ENCODE measurements at regions not wholly inside any gene's neighbourhood (a gene's known extent, or its start where the extent isn't known, plus 50 kb on each side); places are given as distances from the start of the nearest gene placed in this dataset.
"Not testable (repeated sequence)": the region's sequence is repeated elsewhere in the genome, so short reads cannot be mapped to it uniquely, and the experiment has no call there.

DNA sequence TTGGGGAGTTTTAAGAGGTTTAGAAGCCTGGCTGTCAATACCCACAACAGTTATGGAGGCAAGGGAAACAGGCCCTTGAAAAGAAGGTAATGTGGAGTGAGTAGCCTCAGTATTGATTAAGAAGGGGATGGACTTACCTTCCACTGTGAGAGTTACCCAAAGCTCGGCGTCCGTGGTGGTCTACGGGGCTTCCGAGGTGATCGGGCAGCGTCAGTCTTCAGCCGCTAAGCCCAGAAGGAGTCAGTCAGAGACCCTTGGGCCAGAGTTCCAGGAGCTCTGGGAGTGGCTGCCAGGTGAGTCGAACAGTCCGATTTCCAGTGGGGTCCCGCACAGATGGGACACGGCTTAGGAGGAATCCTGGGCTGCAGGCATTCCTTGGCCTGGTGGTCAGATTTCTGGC is 379.0 kb downstream of the BCKDHB start:
- WGBS, 2 experiments: 95 to 97% methylated on average over 12 of the region's 12 CpGs
- H3K27me3 ChIP-seq (ENCODE audit: control insufficient read depth, insufficient read depth, low read length, poor library complexity, severe bottlenecking); H3K4me3 ChIP-seq (ENCODE audit: insufficient read depth, low read depth, low read length); H3K4me1 ChIP-seq (ENCODE audit: control insufficient read depth, insufficient read depth, low read length); H3K36me3 ChIP-seq (ENCODE audit: control insufficient read depth, insufficient read depth, low read length); H3K9me3 ChIP-seq (ENCODE audit: control insufficient read depth, low read length); H3K27ac ChIP-seq (ENCODE audit: insufficient read depth, low read depth, low read length, poor library complexity, severe bottlenecking): not testable (repeated sequence)

DNA sequence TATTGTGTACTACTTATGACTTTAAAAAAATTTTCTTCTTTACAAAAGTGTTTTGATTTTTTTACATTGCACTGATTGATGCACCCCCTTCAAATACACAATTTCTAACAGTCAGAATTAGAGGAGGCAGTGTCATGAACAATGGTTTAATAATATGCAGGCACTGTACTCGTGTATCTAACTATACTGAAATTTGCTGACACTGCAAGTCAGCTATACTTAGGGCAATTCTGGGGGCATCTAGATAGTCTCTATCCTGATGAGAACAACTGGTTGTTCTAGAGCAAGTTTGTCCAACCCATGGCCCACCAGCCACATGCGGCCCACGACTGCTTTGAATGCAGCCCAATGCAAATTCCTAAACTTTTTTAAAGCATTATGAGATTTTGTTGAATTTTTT is 375.6 kb downstream of the BCKDHB start:
- WGBS, 2 experiments: 98% methylated on average over 3 of the region's 3 CpGs

DNA sequence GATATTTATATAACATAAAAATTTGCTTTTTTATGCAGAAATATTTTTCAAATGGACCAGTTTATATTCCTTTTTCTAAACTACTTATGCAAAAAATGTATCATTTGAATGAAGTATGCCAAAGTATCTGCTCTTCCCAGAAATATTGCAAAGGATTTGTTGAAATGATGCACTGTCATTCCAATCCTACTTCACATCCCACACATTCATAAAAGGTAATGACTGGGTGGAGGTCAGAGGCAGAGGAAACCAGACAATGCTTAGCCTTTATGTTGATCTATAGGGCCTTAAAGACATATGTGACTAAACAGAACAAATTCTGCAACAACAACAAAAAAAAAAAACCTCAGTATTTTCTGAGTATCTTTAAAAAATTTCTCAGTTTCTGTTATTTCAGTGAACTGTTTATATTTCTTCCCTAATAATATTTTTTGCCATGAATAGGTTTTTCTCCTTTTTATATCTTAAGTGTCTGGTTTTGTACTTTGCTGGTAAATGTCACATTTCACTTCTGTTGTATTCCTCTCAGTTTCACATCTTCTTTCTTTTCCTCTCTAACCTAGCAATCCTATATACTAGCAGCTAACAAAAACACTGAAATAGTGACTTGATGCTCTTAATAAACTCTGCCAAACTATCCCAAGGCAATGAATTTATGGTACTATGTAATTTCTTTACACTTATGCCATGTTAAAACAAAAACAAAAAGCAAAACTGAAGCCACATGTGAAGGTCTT is 374.1 kb downstream of the BCKDHB start:
- H3K36me3 ChIP-seq (ENCODE audit: control insufficient read depth, insufficient read depth, low read length): no peaks in the 10 kb centered on the region
- no peaks in the 10 kb centered on the region for H3K27me3 ChIP-seq (ENCODE audit: control insufficient read depth, insufficient read depth, low read length, poor library complexity, severe bottlenecking)
- H3K4me1 ChIP-seq (ENCODE audit: control insufficient read depth, insufficient read depth, low read length): peaks cover 4% of the 10 kb centered on the region
- H3K27ac ChIP-seq (ENCODE audit: insufficient read depth, low read depth, low read length, poor library complexity, severe bottlenecking): no peak overlapping the region
- no peaks in the 10 kb centered on the region for H3K9me3 ChIP-seq (ENCODE audit: control insufficient read depth, low read length)
- no peak overlapping the region for H3K4me3 ChIP-seq (ENCODE audit: insufficient read depth, low read depth, low read length)

More for the DNA sequence above, 375.6 kb downstream of the BCKDHB start:
- H3K27ac ChIP-seq (ENCODE audit: insufficient read depth, low read depth, low read length, poor library complexity, severe bottlenecking): no peak overlapping the region
- no peaks in the 10 kb centered on the region for H3K27me3 ChIP-seq (ENCODE audit: control insufficient read depth, insufficient read depth, low read length, poor library complexity, severe bottlenecking)
- H3K9me3 ChIP-seq (ENCODE audit: control insufficient read depth, low read length): no peaks in the 10 kb centered on the region
- peaks cover 4% of the 10 kb centered on the region for H3K4me1 ChIP-seq (ENCODE audit: control insufficient read depth, insufficient read depth, low read length)
- H3K36me3 ChIP-seq (ENCODE audit: control insufficient read depth, insufficient read depth, low read length): no peaks in the 10 kb centered on the region
- no peak overlapping the region for H3K4me3 ChIP-seq (ENCODE audit: insufficient read depth, low read depth, low read length)

DNA sequence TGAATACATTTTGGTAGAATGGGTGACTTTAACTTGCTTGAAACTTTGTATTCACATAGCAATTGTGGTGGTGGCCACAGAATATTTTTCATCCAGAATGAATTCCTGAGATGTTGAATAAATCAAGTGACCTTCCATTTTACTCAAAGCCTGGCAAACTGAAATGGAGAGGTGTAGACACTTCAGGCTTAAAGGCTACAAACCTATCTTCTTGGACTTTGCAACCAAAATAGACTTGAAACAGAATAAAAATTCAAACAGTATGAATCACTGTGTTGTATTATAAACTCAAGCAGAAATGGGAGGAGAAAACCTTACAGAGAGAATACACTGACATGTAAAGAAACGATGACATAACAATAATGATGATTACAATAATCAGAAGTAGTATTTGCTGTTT is 371.6 kb downstream of the BCKDHB start:
- H3K9me3 ChIP-seq (ENCODE audit: control insufficient read depth, low read length): no peaks in the 10 kb centered on the region
- H3K36me3 ChIP-seq (ENCODE audit: control insufficient read depth, insufficient read depth, low read length): no peaks in the 10 kb centered on the region
- WGBS, 2 experiments: no CpG with 5 or more reads among the region's 1 CpG
- peaks cover 4% of the 10 kb centered on the region for H3K4me1 ChIP-seq (ENCODE audit: control insufficient read depth, insufficient read depth, low read length)
- H3K27ac ChIP-seq (ENCODE audit: insufficient read depth, low read depth, low read length, poor library complexity, severe bottlenecking): no peak overlapping the region
- no peak overlapping the region for H3K4me3 ChIP-seq (ENCODE audit: insufficient read depth, low read depth, low read length)
- H3K27me3 ChIP-seq (ENCODE audit: control insufficient read depth, insufficient read depth, low read length, poor library complexity, severe bottlenecking): no peaks in the 10 kb centered on the region

DNA sequence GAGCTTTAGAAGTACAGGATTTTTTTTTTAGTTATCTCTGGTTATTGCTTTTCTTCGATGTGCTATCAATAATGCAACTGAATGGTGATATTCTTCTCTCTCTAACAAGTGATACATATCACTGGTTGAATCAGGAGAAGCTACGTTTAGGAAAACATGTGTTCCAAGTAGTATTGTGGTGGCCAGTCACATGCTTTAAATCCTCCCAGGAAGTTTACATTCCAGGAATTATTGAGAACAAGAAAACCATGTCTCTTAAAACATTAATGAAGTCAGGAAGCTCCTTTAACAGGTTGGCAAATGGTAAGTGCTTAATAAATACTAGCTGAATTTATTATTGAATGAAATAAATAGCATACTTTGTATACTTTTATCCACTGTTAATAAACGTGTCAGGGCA is 371.1 kb downstream of the BCKDHB start:
- 89% methylated on average over 3 of the region's 3 CpGs; no CpG with 5 or more reads in 1 of the 2 experiments for WGBS, 2 experiments
- H3K27ac ChIP-seq (ENCODE audit: insufficient read depth, low read depth, low read length, poor library complexity, severe bottlenecking): no peak overlapping the region

DNA sequence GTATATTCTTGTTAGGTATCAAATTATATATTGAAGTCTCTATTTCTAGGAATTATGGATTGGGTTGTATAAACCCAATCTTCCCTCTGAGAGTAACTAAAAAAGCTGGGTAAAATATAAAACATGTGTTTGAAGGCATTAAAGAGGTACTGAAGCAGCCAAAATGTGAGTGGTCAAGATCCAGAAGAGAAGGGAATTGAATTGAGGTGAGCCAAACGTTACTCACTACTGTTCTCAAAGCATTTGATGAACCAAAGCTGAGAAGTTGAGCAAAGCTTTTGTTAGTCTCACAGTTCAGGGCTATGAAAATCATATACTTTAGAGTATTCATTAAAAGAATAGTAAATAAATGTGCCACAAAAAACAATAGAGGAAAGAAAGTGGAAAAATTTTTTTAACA is 365.8 kb downstream of the BCKDHB start:
- Histone ChIP-seq H3K27ac (ENCODE audit: insufficient read depth, low read depth, low read length, poor library complexity, severe bottlenecking) (no peak overlapping the region), H3K4me1 (ENCODE audit: control insufficient read depth, insufficient read depth, low read length) (no peaks in the 10 kb centered on the region), H3K36me3 (ENCODE audit: control insufficient read depth, insufficient read depth, low read length) (no peaks in the 10 kb centered on the region), H3K27me3 (ENCODE audit: control insufficient read depth, insufficient read depth, low read length, poor library complexity, severe bottlenecking) (no peaks in the 10 kb centered on the region), H3K9me3 (ENCODE audit: control insufficient read depth, low read length) (no peaks in the 10 kb centered on the region), H3K4me3 (ENCODE audit: insufficient read depth, low read depth, low read length) (no peak overlapping the region)
- WGBS, 2 experiments: 75 to 88% methylated on average over 1 of the region's 1 CpG

More for the DNA sequence above, 371.1 kb downstream of the BCKDHB start:
- H3K4me1 ChIP-seq (ENCODE audit: control insufficient read depth, insufficient read depth, low read length): peaks cover 3% of the 10 kb centered on the region
- no peaks in the 10 kb centered on the region for H3K36me3 ChIP-seq (ENCODE audit: control insufficient read depth, insufficient read depth, low read length)
- H3K27me3 ChIP-seq (ENCODE audit: control insufficient read depth, insufficient read depth, low read length, poor library complexity, severe bottlenecking): no peaks in the 10 kb centered on the region
- H3K4me3 ChIP-seq (ENCODE audit: insufficient read depth, low read depth, low read length): no peak overlapping the region
- H3K9me3 ChIP-seq (ENCODE audit: control insufficient read depth, low read length): no peaks in the 10 kb centered on the region

DNA sequence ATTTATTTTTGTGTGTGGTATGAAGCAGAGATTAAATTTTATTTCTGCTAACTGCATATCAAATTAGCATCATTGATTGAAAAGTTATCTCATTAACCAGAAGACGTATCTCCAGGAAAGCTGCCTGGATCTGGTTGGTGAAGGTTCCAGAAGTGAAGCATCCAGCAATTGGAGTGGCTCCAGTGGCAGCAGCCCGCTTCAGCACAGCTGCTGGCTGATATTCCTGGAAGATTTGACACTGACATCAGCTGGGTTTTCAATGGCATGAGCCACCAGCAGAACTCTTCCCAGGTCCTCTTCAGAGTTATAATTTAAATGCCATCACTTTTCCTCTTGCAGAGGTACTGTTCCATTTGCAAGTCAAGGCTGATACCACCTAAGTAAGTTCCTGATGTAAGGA is 363.5 kb downstream of the BCKDHB start:
- H3K36me3 ChIP-seq (ENCODE audit: control insufficient read depth, insufficient read depth, low read length): no peaks in the 10 kb centered on the region
- 94 to 96% methylated on average over 2 of the region's 2 CpGs for WGBS, 2 experiments
- H3K4me3 ChIP-seq (ENCODE audit: insufficient read depth, low read depth, low read length): no peak overlapping the region
- H3K27ac ChIP-seq (ENCODE audit: insufficient read depth, low read depth, low read length, poor library complexity, severe bottlenecking): no peak overlapping the region
- no peaks in the 10 kb centered on the region for H3K9me3 ChIP-seq (ENCODE audit: control insufficient read depth, low read length)
- no peaks in the 10 kb centered on the region for H3K4me1 ChIP-seq (ENCODE audit: control insufficient read depth, insufficient read depth, low read length)
- H3K27me3 ChIP-seq (ENCODE audit: control insufficient read depth, insufficient read depth, low read length, poor library complexity, severe bottlenecking): no peaks in the 10 kb centered on the region

DNA sequence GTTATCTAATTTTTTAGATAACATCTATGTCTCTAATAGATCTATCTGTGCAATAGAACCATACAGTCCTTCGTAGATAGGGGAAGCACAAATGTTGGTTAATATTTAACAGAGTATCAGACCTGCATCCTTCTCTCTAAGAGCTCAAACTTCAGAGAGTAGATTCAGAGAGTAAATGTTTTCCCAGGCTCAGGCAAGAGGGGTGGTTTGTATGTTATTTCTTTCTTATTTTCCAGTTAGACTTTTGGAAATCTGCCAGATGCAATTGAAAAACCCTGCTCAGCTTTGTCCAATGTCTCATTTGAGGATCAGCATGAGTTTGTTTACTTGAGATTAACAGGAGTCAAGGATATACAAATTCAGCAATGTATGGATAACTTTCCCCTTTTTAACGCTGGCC is 361.9 kb downstream of the BCKDHB start:
- Histone ChIP-seq H3K27ac (ENCODE audit: insufficient read depth, low read depth, low read length, poor library complexity, severe bottlenecking) (no peak overlapping the region), H3K27me3 (ENCODE audit: control insufficient read depth, insufficient read depth, low read length, poor library complexity, severe bottlenecking) (no peaks in the 10 kb centered on the region), H3K36me3 (ENCODE audit: control insufficient read depth, insufficient read depth, low read length) (no peaks in the 10 kb centered on the region), H3K9me3 (ENCODE audit: control insufficient read depth, low read length) (no peaks in the 10 kb centered on the region), H3K4me1 (ENCODE audit: control insufficient read depth, insufficient read depth, low read length) (no peaks in the 10 kb centered on the region), H3K4me3 (ENCODE audit: insufficient read depth, low read depth, low read length) (no peak overlapping the region)
- 100% methylated on average over 1 of the region's 2 CpGs; no CpG with 5 or more reads in 1 of the 2 experiments for WGBS, 2 experiments

DNA sequence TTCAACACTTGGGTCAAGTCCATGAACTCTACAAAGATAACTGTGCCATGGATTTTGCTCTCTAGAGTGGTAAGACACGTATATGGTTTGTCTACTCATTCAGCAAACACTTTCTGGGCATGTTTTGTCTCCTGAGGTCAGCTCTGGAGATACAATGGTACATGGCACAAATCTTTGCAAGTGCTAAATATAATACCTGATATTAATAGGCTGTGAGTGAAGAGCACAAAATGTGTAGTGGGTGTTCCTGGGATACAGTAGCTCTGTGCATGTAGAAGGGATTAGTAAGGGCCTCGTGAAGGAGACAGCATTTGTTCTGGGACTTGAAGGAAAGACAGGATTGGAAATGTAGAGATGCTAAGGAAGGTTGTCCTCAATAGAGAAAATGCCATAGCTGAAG is 360.9 kb downstream of the BCKDHB start:
- no peak overlapping the region for H3K27ac ChIP-seq (ENCODE audit: insufficient read depth, low read depth, low read length, poor library complexity, severe bottlenecking)
- WGBS, 2 experiments: 95 to 96% methylated on average over 2 of the region's 2 CpGs
- no peak overlapping the region for H3K4me3 ChIP-seq (ENCODE audit: insufficient read depth, low read depth, low read length)
- no peaks in the 10 kb centered on the region for H3K36me3 ChIP-seq (ENCODE audit: control insufficient read depth, insufficient read depth, low read length)
- H3K9me3 ChIP-seq (ENCODE audit: control insufficient read depth, low read length): no peaks in the 10 kb centered on the region
- H3K27me3 ChIP-seq (ENCODE audit: control insufficient read depth, insufficient read depth, low read length, poor library complexity, severe bottlenecking): no peaks in the 10 kb centered on the region
- H3K4me1 ChIP-seq (ENCODE audit: control insufficient read depth, insufficient read depth, low read length): no peaks in the 10 kb centered on the region

DNA sequence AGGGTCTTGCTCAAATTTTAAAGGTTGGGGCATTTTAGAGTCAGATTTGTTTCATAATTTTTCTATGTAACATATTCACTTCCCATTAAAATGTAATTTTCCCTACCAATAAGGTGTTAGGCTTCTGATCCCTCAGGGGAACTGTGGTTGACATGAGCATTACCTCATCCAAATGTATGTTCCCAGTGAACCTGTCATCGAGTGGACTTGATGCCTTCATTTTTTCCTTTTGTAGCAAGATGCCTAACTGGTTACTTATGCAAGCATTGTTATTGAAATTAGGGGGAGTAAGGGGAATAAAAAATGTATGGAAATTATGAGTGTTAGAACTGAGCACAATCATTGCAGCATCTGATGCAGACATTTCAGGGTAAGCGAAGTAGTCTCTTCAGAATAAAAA is 360.5 kb downstream of the BCKDHB start:
- 90 to 92% methylated on average over 2 of the region's 2 CpGs for WGBS, 2 experiments
- Histone ChIP-seq H3K36me3 (ENCODE audit: control insufficient read depth, insufficient read depth, low read length) (no peaks in the 10 kb centered on the region), H3K9me3 (ENCODE audit: control insufficient read depth, low read length) (no peaks in the 10 kb centered on the region), H3K4me3 (ENCODE audit: insufficient read depth, low read depth, low read length) (no peak overlapping the region), H3K27me3 (ENCODE audit: control insufficient read depth, insufficient read depth, low read length, poor library complexity, severe bottlenecking) (no peaks in the 10 kb centered on the region), H3K4me1 (ENCODE audit: control insufficient read depth, insufficient read depth, low read length) (no peaks in the 10 kb centered on the region), H3K27ac (ENCODE audit: insufficient read depth, low read depth, low read length, poor library complexity, severe bottlenecking) (no peak overlapping the region)

DNA sequence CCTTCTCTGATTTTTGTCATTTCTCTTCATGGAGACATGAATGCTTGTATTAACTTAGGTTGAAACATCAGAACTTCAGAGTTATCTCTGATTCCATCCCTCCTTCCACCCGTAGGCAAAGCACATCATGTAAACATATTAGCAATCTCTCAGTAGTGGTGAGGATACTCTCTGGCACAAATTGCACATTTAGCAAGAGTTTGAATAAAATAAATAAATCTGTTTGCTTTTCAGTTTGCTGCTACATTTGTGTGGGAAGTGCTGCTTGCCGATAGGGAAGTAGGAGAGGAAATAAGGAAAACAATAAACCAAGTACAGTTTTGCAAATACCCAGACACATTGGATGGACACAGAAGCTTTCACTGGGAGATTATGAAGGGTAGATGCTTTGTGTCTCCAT is 359.0 kb downstream of the BCKDHB start:
- no peaks in the 10 kb centered on the region for H3K4me1 ChIP-seq (ENCODE audit: control insufficient read depth, insufficient read depth, low read length)
- no peaks in the 10 kb centered on the region for H3K9me3 ChIP-seq (ENCODE audit: control insufficient read depth, low read length)
- 93 to 100% methylated on average over 2 of the region's 2 CpGs for WGBS, 2 experiments
- H3K27ac ChIP-seq (ENCODE audit: insufficient read depth, low read depth, low read length, poor library complexity, severe bottlenecking): no peak overlapping the region
- H3K4me3 ChIP-seq (ENCODE audit: insufficient read depth, low read depth, low read length): no peak overlapping the region
- H3K36me3 ChIP-seq (ENCODE audit: control insufficient read depth, insufficient read depth, low read length): no peaks in the 10 kb centered on the region
- H3K27me3 ChIP-seq (ENCODE audit: control insufficient read depth, insufficient read depth, low read length, poor library complexity, severe bottlenecking): no peaks in the 10 kb centered on the region
